ENCODE measurements at regions not wholly inside any gene's neighbourhood (a gene's known extent, or its start where the extent isn't known, plus 50 kb on each side); places are given as distances from the start of the nearest gene placed in this dataset.

DNA sequence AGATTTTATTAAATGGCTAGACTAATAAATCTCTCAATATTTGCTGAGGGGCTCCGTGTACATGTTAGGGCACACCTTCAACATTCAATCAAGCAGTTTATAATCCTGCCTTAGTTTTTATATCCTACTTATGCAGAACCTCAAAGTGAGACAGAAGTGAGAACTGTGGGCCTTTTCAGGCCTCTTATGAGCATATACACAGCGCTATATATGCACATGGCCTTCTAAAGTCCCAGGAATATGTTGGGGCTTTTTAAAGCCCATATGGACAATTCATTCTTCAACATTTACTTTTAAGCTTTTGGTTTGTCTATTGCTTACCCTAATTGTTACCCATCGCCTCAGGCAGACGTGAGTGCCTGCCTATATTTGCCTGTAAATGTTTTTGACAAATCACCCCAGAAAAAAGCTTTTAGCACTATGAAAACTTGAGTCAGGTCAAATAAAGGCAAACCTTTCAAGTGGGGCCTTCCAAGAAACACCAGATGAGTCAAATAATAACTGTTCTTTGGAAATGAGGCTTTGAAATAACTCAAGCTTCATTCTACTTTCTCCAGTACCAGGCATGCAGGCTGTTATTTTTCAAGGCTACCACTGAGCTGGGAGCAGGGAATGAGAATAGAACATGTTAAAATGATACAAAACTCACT lies 58.2 kb downstream of the ESM1 start:
- no peak for DNase-seq (ENCODE audit: low spot score)

DNA sequence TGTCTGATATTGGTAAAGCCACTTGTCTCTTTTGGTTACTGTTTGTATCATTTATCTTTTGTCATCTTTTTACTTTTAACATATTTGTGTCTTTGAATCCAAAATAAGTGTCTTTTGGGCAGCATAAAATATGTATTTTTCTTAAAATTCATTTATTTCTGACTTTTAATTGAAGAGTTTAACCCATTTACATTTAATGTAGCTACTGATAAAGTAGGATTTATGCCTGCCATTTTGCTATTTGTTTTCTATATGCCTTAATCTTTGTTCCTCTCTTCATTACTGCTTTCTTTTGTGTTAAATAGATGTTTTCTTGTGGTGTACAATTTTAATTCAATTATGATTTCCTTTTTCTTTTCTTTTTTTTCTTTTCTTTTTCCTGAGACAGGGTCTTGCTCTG lies 60.9 kb downstream of the ESM1 start:
- DNase-seq (ENCODE audit: low spot score): no peak

DNA sequence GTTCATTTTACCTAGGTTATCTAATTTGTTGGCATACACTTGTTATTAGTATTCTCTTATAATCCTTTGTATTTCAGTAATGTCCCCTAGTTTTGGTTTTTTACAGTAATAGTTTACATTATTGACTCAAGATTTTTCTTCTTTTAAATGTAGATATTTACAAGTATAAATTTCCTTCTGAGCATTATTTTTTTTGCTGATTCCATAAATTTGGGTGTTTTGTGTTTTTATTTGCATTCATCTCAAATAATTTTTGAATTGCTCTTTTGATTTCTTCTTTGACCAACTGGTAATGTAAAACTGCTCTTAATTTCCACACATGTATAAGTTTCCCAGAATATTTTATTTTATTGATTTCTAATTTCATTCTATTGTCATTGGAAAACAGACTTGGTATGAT lies 68.1 kb downstream of the ESM1 start:
- DNase-seq (ENCODE audit: low spot score): no peak

DNA sequence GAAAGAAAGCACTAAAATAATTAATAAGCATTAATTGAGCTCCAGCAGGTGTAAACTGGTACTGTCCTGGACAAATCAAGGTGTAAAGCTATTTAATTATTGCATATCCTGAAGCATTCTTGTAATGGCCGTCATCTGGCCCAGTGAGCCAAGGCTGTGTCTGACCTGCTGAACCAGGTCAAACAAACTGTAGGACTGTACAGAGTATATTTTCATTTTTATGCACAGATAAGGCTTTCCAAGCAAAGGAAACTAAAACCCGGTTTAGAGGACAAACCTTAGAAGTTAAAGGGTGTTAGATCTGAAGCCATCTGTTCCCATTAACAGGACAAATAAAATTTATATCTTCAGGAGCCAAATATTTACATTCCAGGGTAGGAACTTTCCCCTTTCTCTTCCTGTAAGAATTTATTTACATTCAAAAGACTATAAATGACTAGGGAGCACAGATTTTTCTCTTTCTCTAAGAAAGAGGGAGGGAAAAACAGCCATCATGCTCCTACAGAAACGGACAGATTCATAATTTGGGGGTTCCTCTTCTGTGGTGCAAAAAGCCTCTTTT lies 69.8 kb downstream of the ESM1 start:
- no peak for DNase-seq (ENCODE audit: low spot score)

DNA sequence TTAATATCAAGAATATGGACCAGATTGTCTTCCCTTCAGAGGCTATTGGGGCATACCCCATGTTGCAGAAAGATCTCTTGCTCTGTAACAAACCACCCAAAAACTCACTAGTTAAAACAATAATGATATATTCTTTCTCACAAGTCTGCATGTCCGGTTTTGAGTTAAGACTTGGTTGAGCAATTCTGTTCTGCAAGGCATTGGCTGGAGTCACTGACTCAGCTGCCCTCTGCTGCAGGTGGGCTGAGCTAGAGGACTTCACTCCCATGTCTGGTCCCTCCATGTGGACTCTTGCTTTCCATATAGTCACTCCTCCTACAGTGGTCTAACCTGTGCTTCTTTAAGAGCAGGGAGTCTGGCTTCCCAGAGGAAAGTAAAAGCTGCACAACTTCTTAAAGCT lies 73.4 kb downstream of the ESM1 start:
- DNase-seq (ENCODE audit: low spot score): no peak

DNA sequence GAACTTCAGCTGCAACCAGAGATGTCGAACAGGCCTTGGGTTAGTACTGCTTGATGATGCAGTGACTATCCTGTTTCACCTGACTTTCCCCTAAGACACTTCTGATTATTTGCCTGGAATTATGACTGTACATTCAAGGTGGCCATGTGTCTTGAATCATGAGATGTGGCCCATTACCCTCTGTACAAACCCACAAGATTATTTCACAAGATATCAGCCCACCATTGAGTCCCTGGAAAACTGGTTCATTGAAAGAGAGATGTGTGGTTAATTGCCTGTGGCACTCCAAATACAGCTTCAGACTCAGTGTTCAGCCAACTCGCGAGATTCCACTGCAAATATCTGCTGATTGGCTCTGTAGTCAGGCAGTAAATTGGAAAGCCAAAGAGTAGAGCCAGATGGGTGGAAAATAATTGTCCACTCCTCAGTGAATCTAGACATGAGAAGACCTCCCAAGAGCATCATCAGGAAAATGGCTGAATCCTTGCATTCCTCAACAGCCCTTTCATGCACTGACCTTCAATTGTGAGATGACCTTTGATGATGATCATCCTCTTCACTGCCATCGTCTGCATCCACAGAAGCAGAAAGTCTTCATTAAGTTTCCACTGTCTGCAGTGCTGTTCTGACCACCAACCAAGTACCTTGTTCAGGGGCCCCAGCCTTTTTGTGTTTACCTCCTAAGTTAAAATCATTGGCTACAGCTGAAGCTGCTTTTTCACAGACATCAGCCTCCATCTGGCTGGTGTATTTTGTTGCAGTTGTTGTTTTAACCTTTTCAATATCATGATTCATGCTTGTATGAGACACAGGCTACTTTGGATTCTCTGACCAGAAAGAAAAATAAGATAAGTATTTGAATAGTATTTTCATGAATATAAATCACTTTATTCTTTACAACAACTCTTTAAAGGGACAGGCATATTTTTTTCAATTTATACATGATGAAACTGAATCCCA lies 75.2 kb downstream of the ESM1 start:
- DNase-seq (ENCODE audit: low spot score): no peak

DNA sequence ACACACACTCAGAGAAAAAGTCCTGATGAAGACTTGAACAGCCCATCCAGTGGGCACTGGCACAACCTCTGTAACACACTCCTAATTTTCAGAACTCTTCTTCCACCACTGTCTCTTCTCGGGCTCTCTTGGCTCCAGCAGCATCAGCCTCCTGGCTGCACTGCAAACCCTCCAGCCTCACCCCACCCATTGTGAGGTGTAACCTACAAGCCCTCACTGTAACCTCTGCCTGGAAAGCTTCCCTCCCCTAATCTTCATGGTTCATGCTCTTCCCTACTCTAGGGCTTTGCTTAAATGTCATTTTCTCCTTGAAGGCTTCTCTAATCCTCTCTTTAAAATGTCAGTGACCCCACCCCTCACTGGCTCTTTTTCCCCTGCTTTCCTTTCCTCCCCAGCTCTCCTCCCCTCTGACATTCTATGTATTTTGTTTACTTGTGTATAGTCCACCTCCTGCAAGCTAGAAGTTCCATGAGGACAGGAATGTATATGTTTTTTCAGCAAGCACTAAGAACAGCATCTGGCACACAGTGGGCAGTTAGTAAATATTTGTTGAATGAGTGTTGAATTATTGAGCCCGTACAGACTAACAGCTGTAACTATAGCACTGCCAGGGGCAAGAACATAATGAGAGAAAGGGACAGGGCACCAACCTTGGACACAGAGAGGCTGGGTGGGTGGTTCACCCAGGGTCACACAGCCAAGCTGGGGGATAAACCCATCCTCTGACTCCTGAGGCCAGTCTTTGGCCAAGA lies 76.4 kb downstream of the ESM1 start:
- DNase-seq (ENCODE audit: low spot score): no peak

DNA sequence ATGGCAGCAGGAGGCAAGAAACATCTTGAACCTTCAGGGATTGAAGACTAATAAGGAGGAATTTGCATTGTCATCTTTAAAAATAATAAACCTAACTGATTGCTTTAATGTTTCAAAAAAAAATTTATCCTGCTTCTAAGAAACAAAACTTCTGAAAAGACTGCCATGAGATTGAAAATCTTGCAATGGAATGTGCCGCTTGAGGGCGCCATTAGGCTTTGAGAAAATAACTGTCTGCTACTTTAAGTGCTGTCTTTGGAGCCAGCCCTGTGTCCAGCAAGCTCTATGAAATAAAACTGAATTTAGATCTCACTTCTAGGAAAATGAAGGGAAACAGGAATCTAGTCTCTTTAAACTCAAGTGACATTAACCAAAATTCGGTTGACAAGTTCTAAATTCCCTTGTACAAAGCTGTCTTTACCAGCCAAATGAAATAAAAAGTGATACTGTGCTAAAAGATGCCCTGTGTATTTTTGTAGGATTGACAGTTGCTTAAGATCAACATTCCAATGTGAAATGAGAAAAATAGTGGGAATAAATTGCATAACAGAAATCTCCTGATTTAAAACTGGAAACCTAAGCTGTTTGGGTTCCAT lies 79.4 kb downstream of the ESM1 start:
- peak; percentile 60 for DNase-seq (ENCODE audit: low spot score)

DNA sequence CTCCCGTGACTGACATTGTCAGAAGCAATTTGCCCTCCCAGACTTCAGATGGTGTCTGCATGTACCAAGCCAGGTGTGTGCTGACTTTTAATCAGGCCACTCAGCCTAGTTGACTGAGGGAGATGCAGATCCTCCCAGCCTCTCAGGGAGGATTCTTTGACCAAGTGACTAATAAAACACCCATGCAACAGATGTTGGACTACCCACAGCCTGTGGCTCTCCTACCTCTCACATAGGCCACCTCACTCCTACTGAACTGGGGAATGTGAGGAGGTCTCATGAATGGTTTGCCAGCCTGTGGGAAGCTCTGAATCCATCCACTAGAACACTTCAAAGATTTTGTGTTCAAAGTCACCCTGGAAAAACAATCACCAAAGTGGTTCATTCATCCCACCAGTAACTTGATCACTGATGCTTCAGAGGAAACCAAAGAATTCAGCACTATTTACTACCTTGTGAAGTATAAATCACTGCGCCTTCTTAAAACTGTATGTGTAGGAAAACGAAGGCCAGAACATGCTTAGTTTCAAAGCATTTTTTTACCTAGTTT lies 80.1 kb downstream of the ESM1 start:
- DNase-seq (ENCODE audit: low spot score): no peak

DNA sequence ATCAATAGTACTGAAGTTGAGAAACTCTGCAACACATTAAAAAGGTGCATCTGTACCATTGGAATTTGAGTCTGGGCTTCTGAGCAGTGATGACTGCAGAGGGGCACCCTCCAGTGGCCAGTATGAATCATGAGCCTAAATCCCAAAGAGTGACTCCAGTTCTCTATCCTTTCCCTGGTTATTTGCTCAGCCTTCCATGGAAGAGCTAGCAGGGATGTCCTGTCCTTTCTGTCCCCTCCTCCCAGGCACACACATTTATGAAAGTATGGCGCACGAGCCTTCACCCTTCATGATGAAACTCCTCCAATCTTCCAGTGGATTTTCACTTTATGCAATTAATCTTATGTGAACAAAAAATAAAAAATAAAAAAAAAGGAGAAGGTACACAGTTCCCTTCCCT lies 81.0 kb downstream of the ESM1 start:
- peak; percentile 57 for DNase-seq (ENCODE audit: low spot score)

DNA sequence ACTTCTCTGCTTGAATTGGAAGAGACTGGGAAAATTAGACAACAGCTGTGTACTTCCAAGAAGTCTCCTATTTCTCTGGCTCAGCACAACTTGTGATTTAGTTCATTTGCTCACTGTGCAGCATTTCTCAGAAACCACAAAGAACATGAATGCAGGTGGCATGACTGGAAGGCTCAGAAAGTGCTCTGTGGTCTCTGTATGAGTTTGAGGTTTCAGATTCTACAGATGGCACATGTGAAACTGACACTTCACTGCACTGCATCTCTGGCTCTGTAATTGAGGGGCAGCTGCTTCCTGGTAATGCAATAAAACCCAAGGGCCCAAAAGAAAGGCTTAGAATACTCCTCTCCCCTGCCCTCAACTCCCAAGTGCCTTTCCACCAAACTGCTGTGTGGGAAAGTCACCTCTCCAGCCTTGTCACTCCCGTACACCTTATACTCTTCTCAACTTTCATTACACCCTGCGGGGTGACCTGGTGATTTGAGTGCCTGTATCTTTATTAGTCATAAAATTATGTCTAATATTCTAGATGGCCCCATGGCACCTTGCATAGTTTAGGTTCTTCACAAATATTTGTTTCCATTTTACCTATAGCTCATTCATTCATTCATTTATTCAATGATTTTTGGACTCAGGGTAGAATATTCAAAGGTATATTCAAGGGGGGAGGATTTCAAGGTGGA lies 82.5 kb downstream of the ESM1 start:
- no peak for DNase-seq (ENCODE audit: low spot score)

DNA sequence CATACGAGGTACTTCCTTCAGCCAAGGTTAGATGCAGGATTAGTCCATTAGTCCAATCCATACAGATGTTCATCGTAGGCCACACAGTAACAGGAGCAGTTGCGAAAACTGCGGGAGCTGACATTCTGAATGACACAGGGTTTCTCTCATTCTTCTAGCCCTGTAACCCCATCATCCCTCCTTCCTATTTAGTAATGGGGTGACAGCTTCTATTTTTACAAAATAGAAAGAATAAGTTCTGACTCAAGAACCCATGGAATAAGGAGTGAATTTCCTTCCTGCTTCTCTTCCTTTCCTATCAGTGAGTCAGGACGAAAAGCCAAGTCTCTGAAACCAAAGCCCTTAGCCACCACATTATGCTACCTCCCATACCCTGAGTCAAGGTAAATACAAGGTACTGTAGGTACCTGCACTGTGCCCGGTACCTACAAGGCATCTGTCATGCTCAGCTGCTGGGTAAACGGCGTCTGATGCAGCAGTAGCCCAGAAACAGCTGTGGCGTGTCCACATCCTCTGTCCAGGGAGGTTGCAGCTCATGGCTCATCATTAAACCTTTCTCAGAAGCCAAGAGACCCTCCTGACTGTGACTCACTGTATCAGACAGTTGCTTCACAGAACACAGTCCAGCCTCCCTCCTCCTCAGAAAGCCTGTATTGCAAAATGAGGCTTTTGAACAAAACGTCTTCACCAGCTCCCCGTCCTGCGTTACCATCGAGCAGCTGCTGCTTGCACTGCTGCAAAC lies 84.2 kb downstream of the ESM1 start:
- DNase-seq (ENCODE audit: low spot score): no peak

DNA sequence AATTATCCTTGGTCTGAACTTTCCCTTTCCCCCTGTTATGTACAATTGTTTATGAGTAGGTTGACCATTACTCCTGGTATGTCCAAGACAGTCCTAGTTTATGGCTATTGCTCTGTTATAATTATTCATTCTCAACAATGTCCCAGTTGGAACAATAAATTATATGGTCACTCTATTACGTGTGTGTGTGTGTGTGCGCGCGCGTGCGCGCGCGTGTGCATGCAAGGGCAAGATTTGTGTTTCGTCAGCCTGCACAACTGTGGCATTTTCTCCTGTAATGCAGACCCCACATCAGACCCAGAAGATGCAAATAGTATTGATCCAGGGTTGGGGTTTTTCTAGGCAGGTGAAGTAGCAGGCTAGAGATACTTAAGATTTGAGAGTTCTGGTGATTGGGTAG lies 88.4 kb downstream of the ESM1 start:
- DNase-seq (ENCODE audit: low spot score): no peak

DNA sequence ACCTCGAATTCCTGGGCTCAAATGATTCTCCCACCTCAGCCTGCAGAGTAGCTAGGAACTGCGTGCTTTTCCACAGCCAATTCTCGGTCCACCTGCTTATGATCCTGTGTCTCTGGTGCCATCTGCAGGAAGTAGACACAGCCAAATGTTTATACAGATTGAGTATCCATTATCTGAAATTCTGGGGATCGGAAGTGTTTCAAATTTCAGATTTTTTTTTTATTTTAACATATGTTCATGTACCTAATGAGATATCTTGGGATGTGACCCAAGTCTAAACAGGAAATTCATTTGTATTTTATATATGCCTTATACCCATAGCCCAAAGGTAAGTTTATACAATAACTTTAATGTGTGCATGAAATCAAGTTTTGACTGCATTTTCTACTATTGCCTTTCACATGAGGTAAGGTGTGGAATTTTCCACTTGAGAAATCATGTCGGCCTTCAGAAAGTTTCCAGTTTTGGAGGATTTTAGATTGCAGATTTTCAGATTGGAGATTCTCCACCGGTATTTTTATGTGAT lies 89.5 kb downstream of the ESM1 start:
- peak; percentile 39 for DNase-seq (ENCODE audit: low spot score)

DNA sequence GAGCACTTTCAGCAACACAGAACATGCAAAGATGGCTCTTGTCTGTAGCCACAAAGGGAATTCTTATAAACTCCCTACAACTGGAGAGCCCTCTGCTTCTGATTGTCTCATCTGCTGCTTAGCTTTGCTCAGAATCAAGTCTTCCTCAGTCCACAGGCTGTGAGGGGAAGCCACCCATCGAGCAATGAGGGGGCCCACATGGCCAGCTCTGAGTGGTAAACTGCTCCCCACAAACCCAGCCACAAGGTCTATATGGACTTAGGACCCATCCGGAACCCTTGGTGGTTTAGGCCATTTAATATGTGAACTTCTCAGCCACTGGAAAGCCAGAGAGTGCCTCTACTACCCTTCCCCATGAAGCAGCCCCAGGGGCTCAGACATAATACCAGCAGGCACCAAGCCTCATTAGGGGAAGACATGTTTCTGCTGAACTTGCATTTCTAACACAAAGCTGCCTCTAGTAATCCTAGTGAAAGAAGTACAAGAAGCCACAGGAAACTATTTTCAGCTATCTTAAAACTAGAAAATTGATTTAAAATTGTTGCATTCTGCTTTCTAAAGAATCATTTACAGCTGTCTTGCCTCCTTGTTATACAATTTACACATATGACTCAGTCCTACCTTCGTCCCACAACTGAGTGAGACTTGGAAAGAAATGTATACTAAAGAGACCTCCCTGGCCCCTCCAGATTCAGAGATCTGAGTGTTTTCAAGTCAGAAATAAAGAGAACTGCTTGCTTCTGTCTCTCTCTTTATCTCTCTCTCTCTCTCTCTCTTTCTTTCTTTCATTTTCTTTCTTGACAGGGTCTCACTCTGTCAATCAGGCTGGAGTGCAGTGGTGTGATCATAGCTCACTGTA lies 90.2 kb downstream of the ESM1 start:
- DNase-seq (ENCODE audit: low spot score): no peak

DNA sequence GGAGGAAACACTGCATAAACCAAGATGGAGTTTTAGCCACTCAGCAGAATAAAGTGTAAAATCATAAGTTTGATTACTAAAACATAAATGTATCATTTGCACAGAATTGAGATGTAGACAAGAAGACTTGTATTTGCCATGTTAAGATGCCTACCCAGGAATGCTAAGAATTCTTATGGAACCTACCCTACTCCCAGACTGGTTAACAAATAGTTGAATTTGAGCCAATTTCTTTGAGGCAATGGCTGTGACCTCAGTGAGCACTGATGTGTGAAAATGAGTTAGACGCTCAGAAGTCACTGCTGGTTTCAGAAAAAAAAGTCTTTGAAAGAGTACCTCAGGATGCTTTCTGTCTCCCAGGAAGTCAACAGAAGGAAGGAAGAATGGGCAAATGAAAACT lies 95.6 kb downstream of the ESM1 start:
- DNase-seq (ENCODE audit: low spot score): no peak

DNA sequence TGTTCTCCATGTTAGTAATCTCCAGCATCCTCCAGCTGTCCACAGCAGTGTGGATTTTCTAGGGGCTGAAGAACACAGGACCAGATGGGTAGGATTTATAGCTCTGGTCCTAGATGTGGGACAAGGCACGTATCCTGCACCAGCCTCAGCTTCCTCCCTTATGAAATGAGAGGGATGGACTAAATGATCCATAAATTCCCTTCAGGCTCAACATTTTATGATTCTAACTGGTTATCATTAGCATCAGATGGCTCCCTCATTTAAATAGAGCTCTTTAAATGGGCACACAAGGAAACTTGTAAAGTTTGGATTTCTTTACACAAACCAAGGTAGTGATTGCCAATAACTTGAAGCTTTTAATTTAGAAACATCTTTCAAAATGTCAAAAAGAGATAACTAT lies 97.7 kb downstream of the ESM1 start:
- no peak for DNase-seq (ENCODE audit: low spot score)

DNA sequence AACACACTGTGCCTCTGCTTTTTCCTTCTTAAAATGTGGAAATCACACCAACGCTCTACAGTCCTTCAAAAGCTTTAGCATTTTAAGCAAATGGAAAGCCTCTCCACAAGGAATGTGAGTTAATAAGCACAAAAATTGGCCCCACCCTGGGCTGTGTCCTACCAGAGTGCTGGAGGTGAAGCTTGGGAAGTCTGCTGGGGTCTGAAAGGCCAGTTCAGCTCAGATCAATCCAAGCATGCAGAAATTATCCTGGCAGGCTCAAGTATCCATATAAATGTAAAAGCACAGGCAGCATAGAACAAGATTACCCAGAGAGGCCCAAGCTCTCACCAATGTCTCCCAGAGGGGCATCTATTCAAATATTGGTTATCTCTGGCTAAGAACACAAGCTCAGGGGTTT lies 98.5 kb downstream of the ESM1 start:
- no peak for DNase-seq (ENCODE audit: low spot score)

DNA sequence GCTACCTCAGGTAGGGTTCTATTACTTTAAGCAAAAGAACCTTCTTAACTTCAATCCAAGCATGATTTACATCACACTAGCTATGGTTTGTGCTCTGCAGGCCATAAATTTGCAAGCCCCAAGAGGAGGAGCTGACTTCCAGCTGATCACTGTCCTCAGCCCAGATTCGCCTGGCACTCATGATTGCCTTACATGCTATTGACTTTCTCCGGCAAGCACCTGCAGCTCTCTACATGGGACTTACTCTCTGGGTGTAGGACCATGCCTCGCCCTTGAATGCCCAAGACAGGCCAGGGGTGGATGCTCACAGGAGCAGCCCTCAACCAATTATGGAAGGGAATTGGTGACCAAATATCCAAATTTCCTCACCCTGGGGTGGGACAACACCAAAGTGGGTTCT lies 99.8 kb downstream of the ESM1 start:
- no peak for DNase-seq (ENCODE audit: low spot score)
